ENCODE measurements at regions not wholly inside any gene's neighbourhood (a gene's known extent, or its start where the extent isn't known, plus 50 kb on each side); places are given as distances from the start of the nearest gene placed in this dataset.

- TF ChIP-seq CTCF (IDR thresholded peaks at IDR 0.05) (no peak), POLR2A (IDR thresholded peaks at IDR 0.05) (no peak)
Observed at GRCh38 chr2:103962670-103963069, 891.2 kb upstream of the POU3F3 start.
